ENCODE measurements at regions not wholly inside any gene's neighbourhood (a gene's known extent, or its start where the extent isn't known, plus 50 kb on each side); places are given as distances from the start of the nearest gene placed in this dataset.
"Not testable (repeated sequence)": the region's sequence is repeated elsewhere in the genome, so short reads cannot be mapped to it uniquely, and the experiment has no call there.

GRCh38 chr4:29259556-29259955 is 1460.6 kb upstream of the PCDH7 start:
- DNase-seq (ENCODE audit: low spot score), result no peak

GRCh38 chr4:29262986-29263385 is 1457.2 kb upstream of the PCDH7 start:
- no peak for DNase-seq (ENCODE audit: low spot score)

DNA sequence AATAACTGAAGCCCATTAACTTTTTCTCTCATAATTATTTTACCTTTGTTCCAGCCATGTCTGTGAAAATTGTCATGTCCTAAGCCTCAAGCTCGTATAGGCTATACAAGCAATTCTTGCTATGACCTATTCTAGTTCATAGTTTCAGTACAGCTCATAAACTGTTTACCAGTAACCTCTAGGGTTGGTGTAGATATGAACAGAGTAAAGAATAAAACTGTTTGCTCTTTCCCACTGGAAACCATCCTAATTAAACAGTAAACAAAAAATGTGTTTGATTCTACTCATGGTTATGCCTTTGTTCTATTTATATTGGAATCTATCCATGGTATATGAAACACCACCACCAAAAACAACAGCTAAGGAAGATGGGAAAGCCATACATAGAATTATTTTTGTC is 1444.0 kb upstream of the PCDH7 start:
- DNase-seq (ENCODE audit: low spot score), result no peak

GRCh38 chr4:29277381-29277780 is 1442.8 kb upstream of the PCDH7 start:
- no peak for DNase-seq (ENCODE audit: low spot score)

GRCh38 chr4:29278585-29278984 is 1441.6 kb upstream of the PCDH7 start:
- no peak for DNase-seq (ENCODE audit: low spot score)

DNA sequence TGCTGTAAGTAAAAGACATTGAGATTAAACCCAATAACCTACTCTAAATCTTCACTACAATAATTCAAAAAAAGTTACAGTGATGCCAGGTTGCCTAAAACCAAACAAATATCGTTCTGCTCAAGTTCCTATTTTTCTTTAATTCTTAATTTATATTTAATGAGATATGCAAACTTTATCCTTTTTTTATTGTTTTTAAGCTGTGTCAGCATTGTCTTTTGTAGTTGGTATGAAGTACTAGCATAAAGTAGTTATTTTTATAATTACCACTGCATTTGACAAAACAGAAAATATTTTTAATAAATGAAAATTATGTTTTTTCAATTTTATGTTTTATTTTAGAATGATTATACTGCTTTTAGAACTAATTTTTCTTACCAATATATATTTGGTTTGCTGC is 1431.1 kb upstream of the PCDH7 start:
- no peak for DNase-seq (ENCODE audit: low spot score)

DNA sequence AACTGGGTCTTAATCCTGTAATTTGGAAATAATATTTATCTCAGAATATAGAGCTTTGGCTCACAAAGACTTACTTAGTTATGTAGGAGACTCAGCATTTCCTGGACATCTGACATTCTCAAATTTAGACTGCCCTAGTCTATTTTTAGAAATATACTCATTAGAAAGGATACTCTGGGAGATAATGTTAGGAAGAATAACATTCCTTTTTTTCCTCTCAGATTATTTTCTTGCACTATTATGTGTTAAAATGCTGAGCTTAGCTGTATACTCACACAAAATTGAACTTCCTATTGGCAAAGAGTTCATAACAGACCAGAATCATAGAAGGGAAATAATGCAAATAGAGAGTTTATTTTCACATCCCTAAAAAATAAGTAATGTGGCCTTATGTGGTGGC is 1424.9 kb upstream of the PCDH7 start:
- DNase-seq (ENCODE audit: low spot score), result no peak

DNA sequence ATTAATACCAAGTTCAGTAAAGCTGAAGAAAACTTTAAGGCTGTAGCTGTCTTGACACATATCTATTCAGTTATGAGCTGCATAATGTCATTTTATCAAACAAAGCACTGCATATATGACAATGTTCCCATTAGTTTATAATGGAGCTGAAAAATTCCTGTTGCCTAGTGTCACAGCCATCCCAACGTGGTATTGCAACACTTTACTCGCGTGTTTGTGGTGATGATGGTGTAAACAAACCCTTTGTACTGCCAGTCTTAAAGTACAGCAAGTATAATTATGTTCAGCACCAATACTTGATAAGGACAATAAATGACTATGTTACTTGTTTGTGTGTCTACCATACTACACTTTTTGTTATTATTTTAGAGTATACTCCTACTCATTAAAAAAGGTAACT is 1415.6 kb upstream of the PCDH7 start:
- DNase-seq (ENCODE audit: low spot score), result no peak

- no peak for DNase-seq (ENCODE audit: low spot score)
These were observed 1412.9 kb upstream of the PCDH7 start for GRCh38 chr4:29307256-29307655.

GRCh38 chr4:29307755-29308154 is 1412.4 kb upstream of the PCDH7 start:
- no peak for DNase-seq (ENCODE audit: low spot score)

DNA sequence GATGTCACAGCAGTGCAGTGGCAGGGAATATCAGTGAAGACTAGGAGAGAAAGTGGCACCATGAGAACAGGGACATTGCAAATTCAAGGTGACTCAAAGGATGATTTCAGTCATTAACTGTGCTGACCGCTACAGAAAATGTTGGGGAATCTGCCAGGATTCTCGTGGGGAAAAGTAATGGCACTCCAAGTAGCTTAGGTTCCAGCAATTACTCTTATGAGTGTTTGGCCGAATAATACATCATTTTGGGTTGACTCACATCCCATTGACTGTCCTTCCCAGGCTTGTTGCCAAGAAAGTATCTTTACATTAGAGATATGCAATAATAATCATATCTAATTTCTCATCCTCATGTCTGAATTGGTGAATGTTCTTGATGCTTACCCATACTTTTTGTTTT is 1411.1 kb upstream of the PCDH7 start:
- DNase-seq (ENCODE audit: low spot score), result no peak

DNA sequence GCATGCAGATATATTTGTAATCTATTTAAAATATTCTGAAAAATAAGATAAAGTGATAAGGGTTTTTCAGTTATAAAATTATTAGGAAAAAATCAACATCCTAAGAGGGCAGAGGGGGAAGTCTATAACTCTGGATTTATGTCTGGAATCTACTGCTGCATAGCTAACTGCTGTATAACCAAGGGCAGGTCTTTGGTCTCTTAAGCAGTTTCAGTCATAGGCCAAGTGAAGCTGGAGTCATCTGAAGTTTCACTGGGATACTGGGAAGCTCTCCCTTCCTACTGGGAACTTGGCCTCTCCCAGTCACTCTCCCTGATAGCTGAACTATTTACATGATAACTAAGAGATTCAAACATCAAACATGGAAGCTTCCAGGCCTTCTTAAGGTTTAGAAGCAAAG is 1409.9 kb upstream of the PCDH7 start:
- DNase-seq (ENCODE audit: low spot score), result no peak

GRCh38 chr4:29311247-29311646 is 1408.9 kb upstream of the PCDH7 start:
- no peak for DNase-seq (ENCODE audit: low spot score)

- DNase-seq (ENCODE audit: low spot score), result no peak
These were observed 1400.4 kb upstream of the PCDH7 start for GRCh38 chr4:29319663-29320340.

DNA sequence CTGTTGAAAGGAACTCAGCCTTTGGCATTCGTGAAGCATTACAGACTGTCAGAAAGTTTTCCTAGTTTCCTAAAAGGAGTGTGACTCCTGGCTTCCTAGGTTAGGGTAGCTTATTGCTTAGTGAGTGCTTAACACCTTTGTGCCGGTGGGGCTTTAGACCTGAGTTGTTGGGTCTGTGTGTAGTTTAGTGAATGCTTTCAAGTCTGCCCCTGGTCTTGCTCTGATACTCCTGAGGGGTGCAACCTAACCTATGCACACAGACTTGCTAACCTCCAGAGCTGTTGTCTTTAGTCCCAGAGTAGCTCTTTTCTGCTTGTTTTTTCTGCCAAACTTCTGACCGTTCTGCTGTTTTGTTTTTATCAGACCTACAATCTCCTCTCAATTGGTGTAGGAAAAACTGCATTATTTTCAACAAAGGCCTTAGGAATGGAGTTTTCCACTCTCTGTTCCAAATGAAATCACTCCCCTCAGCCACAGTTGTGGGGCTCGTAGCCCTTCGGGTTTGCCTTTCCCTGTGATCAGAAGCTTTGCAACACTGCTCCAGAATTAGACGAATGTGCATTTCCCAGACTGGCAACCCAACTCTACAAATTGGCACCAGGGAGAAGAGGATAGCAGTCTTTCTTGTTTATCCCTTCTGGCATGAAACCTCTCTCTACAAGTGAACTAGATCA is 1399.1 kb upstream of the PCDH7 start:
- no peak for DNase-seq (ENCODE audit: low spot score)

DNA sequence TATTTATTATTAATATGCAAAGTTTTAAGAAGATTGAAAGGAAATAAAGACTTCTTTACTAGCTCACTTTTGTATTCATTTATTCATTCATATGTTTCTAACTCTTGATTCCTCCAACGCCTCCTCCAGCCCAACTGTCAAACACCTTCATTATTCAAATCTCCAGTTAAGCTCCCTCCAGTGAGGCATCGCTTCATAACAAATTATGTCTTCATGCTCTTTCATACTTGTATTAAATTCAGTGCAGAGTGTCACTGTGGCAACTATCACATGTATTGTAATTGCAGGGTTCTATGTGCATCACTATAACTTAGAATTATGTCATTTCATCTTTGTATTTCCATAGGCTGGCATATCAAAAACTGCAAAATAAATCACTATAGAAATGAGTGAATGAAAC is 1394.2 kb upstream of the PCDH7 start:
- DNase-seq (ENCODE audit: low spot score), result no peak

- DNase-seq (ENCODE audit: low spot score), result no peak
These were observed 1393.4 kb upstream of the PCDH7 start for GRCh38 chr4:29326816-29327215.

DNA sequence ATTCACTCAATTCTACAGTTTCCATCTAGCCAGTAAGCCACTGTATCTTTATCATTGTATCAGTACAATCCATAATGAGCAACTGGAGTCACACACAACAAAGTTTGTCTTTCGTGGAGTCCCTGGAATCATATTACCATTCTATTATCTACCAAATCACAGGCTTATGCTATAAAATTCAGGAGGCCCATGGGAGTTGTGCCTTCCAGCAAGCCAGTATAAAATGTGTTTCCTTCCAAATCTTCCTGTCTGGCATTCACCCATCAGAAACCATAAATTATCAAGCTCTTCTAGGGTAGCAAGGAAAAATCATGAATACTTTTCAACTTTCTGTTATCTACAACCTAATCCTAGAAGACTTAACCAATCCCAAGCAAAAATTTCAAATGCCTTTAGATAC is 1383.3 kb upstream of the PCDH7 start:
- no peak for DNase-seq (ENCODE audit: low spot score)

DNA sequence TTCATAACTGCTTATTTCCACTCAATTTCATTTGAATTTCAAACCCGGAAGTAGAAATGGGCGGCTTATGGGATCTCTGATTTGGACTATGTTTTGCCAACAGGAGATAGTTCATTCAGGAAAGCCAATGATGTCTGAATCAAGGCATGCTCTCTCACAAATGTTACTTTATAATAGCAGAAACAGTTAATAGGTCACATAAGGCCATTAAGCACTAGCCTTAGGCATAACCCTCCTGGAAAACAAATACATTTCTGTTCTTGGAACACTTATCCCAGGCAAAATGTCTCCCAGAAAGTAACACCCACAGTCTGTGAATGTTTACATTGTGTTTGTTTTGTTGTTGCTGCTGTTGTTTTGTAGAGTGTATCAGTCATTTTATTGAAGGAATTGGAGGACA is 1347.2 kb upstream of the PCDH7 start:
- no peak for DNase-seq (ENCODE audit: low spot score)

GRCh38 chr4:29375716-29376115 is 1344.5 kb upstream of the PCDH7 start:
- DNase-seq (ENCODE audit: low spot score), result no peak

- not testable (repeated sequence) for DNase-seq (ENCODE audit: low spot score)
These were observed 1341.9 kb upstream of the PCDH7 start for GRCh38 chr4:29378237-29378636.

DNA sequence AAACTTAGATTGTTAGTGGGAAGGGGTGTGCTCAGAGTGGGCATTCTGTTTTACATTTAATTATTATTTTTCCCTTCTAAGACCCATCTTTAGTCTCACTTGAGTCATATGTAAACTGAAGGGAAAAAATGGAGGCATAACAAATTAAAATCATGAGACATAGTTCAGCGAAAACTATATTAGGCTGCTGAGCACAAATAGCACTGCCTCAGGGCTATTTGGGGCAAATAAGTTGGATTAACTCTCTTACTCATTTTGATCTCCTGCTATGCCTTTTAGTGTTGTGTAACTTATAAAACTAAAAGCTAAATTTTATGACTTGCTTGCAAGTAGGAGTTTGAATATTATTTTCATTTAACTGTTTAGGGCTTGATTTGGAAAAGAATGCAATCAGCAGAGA is 1329.2 kb upstream of the PCDH7 start:
- DNase-seq (ENCODE audit: low spot score), result no peak

- DNase-seq (ENCODE audit: low spot score), result no peak
These were observed 1315.1 kb upstream of the PCDH7 start for GRCh38 chr4:29405116-29405515.

DNA sequence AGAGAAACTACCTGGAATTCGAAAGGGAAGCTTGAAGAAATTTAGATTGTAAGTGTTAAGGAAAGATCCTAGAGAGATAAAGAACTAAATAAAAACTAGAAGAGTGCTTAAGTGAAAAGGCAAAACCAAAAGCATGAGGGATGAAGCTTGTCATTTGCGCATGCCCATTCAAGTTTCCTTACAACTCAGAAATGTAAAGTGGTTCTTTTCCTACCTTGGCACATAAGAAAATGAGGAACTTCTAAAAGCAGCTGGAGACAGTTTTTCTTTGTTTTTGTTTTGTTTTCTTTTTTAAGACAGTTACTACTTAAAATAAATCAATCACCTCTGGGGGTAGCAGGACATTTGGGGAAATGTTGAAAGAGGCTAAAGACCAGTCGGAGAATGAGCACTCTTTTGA is 1304.4 kb upstream of the PCDH7 start:
- DNase-seq (ENCODE audit: low spot score), result no peak

Data from SK-N-DZ (cell line).